Hematopoietic multipotent progenitor cell treated with erythropoietin and hydrocortisone succinate and interleukin-3 and kit ligand, for 8 days (in vitro differentiated cells): ENCODE measurements at regions not wholly inside any gene's neighbourhood (a gene's known extent, or its start where the extent isn't known, plus 50 kb on each side); places are given as distances from the start of the nearest gene placed in this dataset.
"Not testable (repeated sequence)": the region's sequence is repeated elsewhere in the genome, so short reads cannot be mapped to it uniquely, and the experiment has no call there.

Experiments
- DNase-seq: peaks from one replicate; pipeline ENCODE4 v3.0.0-alpha.2; 2015

- DNase-seq: no peak
Observed at GRCh38 chr13:80972857-80973478, 632.0 kb upstream of the SPRY2 start.

GRCh38 chr13:80965097-80965496, 624.2 kb upstream of the SPRY2 start:
- no peak for DNase-seq

GRCh38 chr13:80962855-80963254, 621.9 kb upstream of the SPRY2 start:
- no peak for DNase-seq

DNA sequence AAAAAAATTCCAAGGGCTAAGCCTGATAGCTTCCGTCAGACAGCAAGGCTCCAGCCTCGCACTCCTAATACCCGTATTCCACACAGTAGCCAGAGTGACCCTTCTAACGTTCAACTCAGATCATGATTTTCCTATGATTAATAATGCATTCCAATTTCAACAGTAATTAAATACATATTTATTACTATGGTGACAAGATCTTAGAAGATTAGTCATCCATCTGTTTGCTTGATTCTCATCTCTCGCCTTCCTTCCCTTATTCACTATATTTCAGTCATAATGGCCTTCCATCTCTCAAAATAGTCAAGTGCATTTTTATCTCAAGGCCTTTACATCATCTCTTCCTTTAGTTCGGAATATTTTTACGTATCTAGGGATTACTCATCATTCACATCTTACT, 621.2 kb upstream of the SPRY2 start:
- no peak for DNase-seq

GRCh38 chr13:80957019-80957655, 616.2 kb upstream of the SPRY2 start:
- DNase-seq: no peak

DNA sequence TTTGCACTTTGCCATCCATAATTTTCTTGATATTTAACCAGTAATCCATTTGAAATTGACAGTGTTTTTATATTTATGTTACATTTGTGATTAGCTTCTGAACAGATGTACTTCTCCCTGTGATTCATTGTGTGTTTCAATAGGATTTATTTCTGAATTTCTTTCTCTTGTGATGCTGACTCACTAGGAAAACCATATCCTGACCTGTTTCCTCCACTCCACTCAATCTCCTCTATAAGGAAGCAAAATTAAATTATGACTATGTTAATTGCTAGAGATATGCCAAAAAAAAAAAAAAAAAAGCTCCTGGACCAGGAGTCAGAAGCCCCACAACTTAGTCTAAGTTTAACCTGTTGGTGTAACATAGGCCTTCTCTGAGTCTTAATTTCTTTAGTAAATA, 614.6 kb upstream of the SPRY2 start:
- no peak for DNase-seq

GRCh38 chr13:80952158-80952557, 611.2 kb upstream of the SPRY2 start:
- no peak for DNase-seq

GRCh38 chr13:80946008-80946802, 605.3 kb upstream of the SPRY2 start:
- no peak for DNase-seq

DNA sequence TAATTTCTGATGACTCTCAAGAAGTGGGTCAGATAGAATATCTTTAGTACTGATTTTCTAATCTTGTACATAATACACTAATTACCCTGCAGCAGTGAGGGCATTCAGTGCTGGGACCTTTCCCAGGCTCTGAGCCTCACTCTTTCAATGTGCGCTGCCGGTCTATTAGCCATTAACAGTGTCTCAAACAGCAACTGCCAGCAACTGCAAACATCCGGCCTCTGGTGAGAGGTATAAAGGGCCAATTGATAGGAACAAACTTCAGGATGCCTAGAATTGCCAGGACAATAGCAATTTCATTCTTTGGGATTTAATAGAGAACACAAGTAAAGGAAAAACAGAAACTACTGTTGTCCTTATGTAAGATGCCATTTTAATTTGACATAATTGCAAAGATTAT, 604.4 kb upstream of the SPRY2 start:
- DNase-seq: no peak

DNA sequence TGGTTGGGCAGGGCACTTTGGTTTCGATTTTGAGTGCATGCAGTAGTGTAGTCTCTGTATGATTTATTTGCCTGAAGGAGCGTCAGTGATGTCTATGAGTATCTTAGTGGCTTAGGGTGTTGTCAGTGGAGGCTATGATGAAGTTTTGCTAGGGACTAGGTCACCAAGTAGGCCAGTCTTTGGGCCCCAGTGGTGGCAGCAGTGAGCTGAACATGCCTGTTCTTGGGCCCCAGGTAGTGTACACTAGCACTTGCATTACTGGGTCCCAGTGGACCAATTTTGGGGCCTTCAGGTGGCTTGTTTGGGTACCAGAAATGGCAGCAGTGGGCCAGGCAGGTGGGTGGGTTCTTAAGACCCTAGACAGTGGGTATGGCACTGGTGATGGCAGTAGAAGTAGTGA, 598.7 kb upstream of the SPRY2 start:
- DNase-seq: no peak

DNA sequence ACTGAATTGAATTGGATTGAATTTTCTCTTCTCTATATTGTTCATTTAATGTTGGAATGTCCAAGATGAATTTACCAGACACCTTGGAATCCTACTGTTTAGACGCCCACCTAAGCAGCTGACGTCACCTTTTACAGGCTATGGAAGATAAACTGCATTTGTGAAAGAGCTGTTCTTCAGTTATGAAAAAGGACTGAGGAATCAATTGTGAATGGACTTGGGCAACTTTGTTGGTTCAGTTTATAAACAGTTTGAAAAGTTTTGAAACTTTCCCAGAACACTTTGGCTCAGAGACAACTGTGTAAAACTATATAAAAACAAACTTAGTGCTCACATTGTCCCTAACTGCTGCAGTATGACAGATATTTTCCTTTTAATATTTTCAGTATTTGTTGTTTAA, 590.8 kb upstream of the SPRY2 start:
- DNase-seq: no peak

- DNase-seq: no peak
Observed at GRCh38 chr13:80931118-80931517, 590.2 kb upstream of the SPRY2 start.

DNA sequence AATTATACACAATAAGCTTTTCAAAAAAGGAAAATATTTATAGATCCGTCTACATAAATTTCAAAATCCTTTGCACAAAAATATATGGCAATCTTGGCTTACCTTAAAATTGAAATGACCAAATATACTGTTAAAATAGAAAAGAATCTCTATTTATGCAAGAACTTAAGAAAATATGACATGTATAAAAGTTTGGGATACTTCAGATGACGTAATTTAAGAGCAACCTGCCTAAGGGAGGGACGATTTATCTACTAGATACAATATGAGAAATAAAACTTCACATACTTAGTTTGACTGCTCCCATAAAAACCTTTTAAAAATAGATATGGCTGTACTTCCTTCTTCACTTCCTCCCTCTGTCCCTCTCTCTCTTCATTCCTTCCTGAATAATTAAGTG, 587.3 kb upstream of the SPRY2 start:
- DNase-seq: no peak

DNA sequence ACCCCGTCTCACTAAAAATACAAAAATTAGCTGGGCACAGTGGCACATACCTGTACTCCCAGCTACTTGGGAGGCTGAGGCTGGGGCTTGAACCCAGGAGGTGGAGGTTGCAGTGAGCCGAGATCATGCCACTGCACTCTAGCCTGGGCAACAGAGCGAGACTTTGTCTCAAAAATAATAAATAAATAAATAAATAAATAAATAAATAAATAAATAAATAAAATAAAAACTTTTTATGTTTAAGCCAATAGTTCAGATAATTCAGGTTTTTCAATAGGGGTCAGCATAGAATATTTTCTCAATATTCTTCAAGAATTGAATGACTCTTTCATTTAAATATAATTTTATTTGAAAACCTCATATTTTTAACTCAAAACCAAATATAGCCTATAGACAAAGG, 585.1 kb upstream of the SPRY2 start:
- not testable (repeated sequence) for DNase-seq

- DNase-seq: peak; percentile 11
Observed at GRCh38 chr13:80924596-80924995, 583.7 kb upstream of the SPRY2 start.

DNA sequence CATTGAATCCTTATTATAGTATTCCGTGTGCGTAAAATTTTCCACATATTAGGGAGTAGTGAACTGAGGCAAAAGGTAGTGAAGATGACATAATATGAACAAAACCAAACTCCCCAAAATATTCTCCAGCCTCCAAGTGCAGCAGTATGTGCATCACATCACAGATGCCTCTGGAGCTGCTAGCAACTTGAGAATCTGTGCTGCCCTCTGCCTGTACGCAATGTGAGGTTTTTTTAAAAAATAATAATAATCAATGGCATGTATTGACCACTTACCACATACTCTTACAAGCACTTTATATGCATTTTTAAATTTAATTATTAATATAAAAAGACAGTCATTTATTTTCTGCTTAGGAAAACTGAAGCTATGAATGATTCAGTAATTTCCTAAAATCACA, 583.0 kb upstream of the SPRY2 start:
- no peak for DNase-seq

GRCh38 chr13:80921971-80922370, 581.0 kb upstream of the SPRY2 start:
- no peak for DNase-seq

GRCh38 chr13:80921541-80921940, 580.6 kb upstream of the SPRY2 start:
- no peak for DNase-seq

DNA sequence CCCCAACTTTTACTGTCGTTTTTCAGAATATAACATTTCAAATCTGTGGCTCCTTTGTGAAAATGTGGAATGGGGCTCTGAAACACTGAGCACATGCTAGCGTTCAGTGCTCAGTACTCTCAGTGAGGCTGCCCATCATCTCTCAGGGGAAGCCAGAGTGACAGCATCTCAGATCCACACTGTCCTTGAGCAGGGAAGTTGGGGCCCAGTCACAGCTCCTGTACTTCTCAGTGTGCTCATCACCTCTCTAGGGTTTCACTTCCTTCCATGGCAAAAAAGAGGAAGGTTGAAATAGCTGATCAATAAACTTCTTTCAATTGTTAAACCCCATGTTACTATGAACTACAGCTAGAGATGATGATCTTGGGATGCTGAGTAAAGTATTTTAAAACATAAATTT, 565.9 kb upstream of the SPRY2 start:
- DNase-seq: no peak

GRCh38 chr13:80904386-80904785, 563.5 kb upstream of the SPRY2 start:
- DNase-seq: no peak

DNA sequence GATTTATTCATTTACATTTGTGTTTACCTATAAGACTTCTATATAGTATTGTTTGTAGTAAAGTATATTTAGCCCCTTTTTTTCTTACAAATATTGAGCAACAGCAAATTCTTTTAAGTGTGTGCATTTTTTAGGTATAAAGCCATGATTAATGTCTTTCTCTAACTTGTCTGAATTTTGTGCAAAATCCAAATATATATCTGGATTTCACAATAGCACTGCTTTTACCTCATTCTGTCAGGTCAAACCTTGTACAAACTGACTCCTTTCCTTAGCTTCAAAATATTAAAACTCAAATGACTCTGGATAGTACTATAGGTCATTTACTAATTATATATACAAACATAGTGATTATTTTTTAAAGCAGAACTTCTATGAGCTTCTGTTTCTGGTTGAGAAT, 563.0 kb upstream of the SPRY2 start:
- no peak for DNase-seq

GRCh38 chr13:80901530-80901929, 560.6 kb upstream of the SPRY2 start:
- no peak for DNase-seq

DNA sequence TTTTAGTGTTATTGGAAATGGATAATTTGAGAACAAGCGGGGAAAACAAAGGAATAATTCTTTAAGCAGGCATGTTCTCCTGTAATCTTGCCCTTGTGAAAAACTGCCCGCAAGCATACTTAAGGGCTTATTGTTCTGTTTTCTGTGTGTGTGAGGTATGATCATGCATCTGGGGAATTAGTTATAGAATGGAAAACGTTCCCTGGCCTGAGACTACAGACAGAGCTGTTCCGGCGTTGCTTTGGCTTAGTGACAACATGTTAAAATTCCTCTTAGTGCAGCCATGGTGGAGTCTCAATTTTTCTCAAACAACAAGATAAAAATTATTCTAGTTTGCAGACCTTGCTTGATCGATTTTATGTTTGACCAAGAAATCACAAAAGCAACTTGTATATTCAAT, 560.2 kb upstream of the SPRY2 start:
- no peak for DNase-seq

GRCh38 chr13:80900561-80900960, 559.6 kb upstream of the SPRY2 start:
- DNase-seq: no peak
